ENCODE measurements at regions not wholly inside any gene's neighbourhood (a gene's known extent, or its start where the extent isn't known, plus 50 kb on each side); places are given as distances from the start of the nearest gene placed in this dataset.
"Not testable (repeated sequence)": the region's sequence is repeated elsewhere in the genome, so short reads cannot be mapped to it uniquely, and the experiment has no call there.

DNA sequence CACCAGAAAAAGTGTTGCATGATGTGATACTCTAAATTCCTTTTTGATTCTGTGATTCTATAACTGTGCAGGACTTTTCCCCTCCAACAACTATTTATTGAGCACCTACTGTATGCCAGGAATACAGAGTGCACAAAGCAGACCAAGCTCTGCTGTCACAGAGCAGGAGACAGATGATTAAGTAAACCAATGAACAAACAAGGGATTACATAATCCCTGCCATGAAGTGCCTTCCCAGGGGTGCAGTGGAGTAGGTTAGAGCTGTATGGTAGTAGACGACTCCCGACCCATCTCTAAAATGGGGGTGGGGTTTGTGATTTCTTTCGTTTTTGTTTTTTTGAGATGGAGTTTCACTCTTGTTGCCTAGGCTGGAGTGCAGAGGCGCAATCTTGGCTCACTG, 213.9 kb downstream of the TBX5 start:
- DNase-seq = no peak

DNA sequence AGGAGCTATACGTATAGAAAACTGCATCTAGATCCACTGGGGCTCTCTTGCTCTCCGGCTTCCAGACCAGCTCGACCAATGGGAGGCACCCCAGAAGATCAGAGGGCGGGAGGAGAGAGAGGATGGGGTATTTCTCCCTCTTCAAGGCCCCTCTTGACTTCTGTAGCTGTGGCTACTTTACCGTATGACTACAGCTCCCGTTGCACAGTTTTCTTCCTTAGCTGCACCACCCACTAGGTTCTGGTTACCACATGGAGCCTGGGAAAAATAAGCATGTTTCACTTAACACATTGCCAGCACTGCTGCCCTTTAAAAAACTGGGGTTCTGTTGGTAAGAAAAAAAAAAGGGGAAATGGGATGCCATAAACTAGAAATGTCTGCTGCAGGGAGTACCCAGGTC, 214.4 kb downstream of the TBX5 start:
- no peak for DNase-seq

- no peak for DNase-seq
These were observed 215.0 kb downstream of the TBX5 start for GRCh38 chr12:114190971-114191370.

GRCh38 chr12:114189266-114189665, 216.7 kb downstream of the TBX5 start:
- DNase-seq = no peak

GRCh38 chr12:114186241-114187002, 219.5 kb downstream of the TBX5 start:
- no peak for DNase-seq

- no peak for DNase-seq
These were observed 218.9 kb upstream of the RBM19 start for GRCh38 chr12:114185036-114185435.

DNA sequence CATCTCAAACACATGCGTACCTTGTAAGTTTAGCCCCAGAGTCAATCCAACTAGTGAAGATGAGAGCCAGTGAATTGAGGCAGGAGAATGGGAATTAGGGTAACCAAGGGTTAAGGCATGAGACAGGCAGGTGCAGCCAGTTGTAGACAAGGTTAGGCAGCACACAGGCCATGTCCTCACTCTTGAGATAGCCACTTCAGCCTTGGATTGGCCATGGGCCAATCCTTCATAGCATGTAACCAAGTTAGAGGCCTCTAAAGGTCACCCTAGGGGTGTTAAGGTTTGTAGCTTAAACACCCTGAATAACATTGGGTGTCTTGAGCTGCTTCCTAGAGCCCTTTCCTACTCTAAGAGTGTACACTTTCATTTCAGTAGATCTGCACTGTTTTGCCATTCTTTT, 208.2 kb upstream of the RBM19 start:
- no peak for DNase-seq

- DNase-seq = no peak
These were observed 206.0 kb upstream of the RBM19 start for GRCh38 chr12:114172135-114172534.

DNA sequence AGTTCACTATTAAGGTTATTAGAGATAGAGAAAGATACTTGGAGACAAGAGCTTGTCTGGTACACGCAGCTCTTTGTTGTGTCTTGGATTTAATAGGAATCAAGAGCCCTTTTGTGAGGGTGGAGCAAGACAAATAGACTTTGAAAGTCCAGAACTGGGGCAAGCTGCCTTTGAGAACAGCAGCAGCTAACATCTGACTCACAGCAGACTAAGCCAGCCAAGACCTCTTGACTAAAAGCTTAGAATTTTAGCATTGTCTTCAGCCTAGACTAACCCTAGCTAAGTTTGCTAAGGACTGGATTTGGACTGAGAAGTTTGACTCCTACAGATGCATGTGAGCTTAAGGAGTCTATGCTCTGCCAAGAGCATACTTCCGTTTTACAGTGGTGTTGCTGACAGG, 201.9 kb upstream of the RBM19 start:
- peak; percentile 59 for DNase-seq

DNA sequence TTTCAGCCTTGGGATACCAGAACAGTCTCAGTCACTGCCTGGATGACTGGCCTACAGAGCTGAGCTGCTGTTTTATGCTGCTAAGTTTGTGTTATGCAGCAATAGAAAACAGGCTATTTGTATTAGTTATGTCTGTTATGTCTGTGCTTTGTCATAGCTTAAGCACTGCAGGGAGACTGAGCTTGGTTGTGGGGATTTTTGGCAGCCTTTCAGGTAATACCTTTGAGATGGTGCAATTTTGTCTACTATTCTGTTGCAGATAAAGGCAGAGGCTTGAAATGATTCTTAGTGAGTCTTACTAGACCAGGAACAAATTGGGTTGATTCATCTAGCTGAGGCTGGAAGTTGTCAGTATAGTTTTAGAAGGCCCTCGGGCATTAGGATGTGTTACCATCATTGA, 201.3 kb upstream of the RBM19 start:
- peak; percentile 90 for DNase-seq

GRCh38 chr12:114166362-114166761, 200.2 kb upstream of the RBM19 start:
- DNase-seq = peak; percentile 56

- no peak for DNase-seq
These were observed 199.8 kb upstream of the RBM19 start for GRCh38 chr12:114165921-114166320.

GRCh38 chr12:114164351-114164750, 198.2 kb upstream of the RBM19 start:
- DNase-seq = no peak

DNA sequence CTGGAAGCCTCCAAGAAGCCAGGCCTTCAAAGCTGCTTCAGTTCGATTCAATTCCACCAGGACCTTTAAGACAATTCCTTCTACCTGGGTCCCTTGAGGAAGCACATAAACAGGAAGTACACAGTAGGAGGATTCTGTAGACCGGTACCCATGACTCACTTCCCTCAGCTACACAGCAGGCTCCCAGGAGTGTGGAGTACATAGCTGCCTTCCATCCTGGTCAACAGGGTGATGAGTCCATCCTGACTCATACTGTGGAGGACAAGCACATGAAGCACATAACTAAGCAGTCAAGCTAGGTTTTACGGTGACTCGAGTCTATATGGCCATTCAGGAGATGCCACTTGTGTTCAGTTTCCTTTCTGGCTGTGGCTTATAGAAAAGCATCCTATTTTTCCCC, 197.6 kb upstream of the RBM19 start:
- DNase-seq = peak; percentile 97

- no peak for DNase-seq
These were observed 194.3 kb upstream of the RBM19 start for GRCh38 chr12:114160445-114160844.

DNA sequence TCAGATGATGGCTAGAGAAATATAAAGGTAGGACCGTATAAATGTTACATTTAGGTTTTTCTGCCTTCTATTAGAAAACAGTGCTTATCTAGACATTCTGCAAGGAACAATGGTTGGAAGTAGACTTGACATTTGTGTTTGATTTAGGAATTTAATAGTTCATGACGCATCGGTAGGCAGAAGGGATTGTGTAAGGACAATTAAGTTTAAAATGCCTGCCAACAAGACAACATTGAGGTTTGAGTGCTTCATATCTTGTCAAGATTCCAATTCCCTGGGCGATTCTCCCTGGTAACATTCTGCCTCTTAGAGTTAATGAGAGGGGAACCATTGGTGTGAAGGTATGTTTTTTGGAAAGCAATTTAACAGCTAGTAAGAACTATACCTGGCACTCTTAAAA, 186.8 kb upstream of the RBM19 start:
- DNase-seq = peak; percentile 58

- no peak for DNase-seq
These were observed 185.9 kb upstream of the RBM19 start for GRCh38 chr12:114152066-114152465.

- not testable (repeated sequence) for DNase-seq
These were observed 184.5 kb upstream of the RBM19 start for GRCh38 chr12:114150584-114150983.

- no peak for DNase-seq
These were observed 175.9 kb upstream of the RBM19 start for GRCh38 chr12:114141921-114142564.

DNA sequence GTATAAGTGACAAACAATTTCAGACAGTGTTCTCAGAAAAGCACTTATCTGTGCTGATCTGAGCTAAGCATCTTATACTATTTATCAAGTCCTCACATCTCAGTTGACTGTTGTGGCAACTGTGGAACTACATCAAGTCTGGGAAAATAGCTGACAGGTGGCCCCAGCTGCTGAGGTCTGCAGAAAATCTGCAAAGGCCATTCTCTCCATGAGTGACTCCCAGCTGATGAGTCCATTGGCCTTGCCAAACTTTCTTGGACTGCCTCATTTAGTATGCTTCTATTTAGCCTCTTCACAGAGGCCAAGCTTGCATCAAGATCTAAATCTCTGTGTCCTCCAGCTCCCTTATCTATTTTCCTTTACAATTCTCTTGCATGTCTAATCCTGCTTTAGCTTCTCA, 174.5 kb upstream of the RBM19 start:
- no peak for DNase-seq

DNA sequence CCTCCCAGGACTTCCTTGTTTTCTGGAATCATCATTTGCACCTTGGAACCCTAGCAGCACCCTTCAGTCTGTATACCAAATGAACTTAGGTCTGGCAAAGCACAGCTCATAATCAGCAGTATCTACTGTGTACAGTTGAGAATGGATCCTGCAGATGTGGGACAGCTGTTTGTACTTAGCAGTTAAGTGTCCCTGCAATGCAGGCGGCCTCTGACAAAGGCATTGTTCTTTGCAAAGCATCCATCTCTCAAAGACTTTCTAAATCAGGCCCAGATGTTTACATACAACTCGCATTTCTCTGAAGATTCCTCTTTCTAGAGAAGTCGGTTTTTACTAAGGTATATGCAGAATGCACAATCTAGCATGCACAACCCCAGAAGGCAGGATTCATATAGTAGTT, 170.5 kb upstream of the RBM19 start:
- no peak for DNase-seq

DNA sequence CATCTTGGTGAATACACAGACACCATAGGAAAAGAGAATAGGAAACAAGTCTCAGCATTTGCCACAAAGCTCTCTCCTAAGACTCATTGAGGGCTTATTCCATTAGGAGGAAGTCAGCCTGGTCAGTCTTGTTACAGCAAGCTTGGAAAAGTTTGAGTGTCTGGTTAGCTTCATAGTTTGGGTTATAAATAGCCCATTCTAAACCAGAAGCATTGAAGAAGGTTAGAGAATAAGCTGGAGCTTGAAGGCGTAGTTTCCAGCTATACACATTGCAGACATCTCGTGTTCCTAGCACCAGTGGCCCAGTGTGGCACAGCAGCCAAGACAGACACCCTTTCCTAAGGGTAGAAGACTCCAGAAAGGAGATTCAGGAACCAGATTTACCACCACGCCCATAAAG, 168.8 kb upstream of the RBM19 start:
- DNase-seq = no peak

DNA sequence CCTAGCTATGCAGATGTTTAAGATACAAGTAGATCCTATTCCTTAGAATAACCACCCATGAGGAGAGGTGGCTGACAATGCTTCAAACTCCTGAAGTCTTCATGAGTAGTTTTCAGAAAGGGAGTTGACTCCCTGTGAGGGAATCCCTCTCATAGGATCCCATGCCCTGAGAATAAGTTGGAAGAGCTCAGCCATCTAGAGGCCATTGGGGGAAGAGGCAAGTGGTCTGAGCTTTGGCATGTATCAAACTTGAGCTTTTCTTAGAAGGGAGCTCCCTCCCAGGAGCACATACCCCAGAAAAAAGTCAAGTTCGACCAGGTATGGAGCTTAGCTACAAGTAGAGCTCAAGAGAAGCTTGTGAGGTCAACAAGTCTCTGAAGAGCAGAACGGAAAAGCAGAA, 165.7 kb upstream of the RBM19 start:
- no peak for DNase-seq

GRCh38 chr12:114123108-114123507, 157.0 kb upstream of the RBM19 start:
- peak; percentile 24 for DNase-seq

GRCh38 chr12:114122016-114122415, 155.9 kb upstream of the RBM19 start:
- no peak for DNase-seq
